IPS-20b (cell line): ENCODE measurements at regions not wholly inside any gene's neighbourhood (a gene's known extent, or its start where the extent isn't known, plus 50 kb on each side); places are given as distances from the start of the nearest gene placed in this dataset.
"Not testable (repeated sequence)": the region's sequence is repeated elsewhere in the genome, so short reads cannot be mapped to it uniquely, and the experiment has no call there.

Experiments
- H3K27ac ChIP-seq: one replicate; pipeline ENCODE4 v1.5.1; 2013; ENCODE audit warnings: low read length
- H3K27me3 ChIP-seq: 2 replicates; pipeline ENCODE4 v1.6.1; 2013; ENCODE audit warnings: mild to moderate bottlenecking, low read length, inconsistent platforms; ENCODE audit not compliant: insufficient read depth
- H3K36me3 ChIP-seq: 2 replicates; pipeline ENCODE4 v1.6.1; 2013; ENCODE audit warnings: low read depth, mild to moderate bottlenecking, inconsistent platforms, low read length, moderate library complexity; ENCODE audit not compliant: insufficient read depth
- H3K4me1 ChIP-seq: 2 replicates; pipeline ENCODE4 v1.6.1; 2013; ENCODE audit warnings: mild to moderate bottlenecking, control low read depth, inconsistent platforms, low read length, moderate library complexity; ENCODE audit not compliant: insufficient read depth
- H3K4me3 ChIP-seq: 2 replicates; pipeline ENCODE4 v1.5.1; 2013; ENCODE audit warnings: mild to moderate bottlenecking, low read length, inconsistent platforms
- H3K9ac ChIP-seq: 2 replicates; pipeline ENCODE4 v1.6.1; 2013; ENCODE audit warnings: low read depth, mild to moderate bottlenecking, inconsistent platforms, low read length, moderate library complexity
- H3K9me3 ChIP-seq: 2 replicates; pipeline ENCODE4 v1.6.1; 2013; ENCODE audit warnings: mild to moderate bottlenecking, low read depth, low read length, inconsistent platforms; ENCODE audit not compliant: insufficient read depth

GRCh38 chr17:21772321-21772720, 80.0 kb downstream of the KCNJ18 start:
- peaks cover 5% of the 10 kb centered on the region; the same call in 1 of the 2 replicates for H3K27me3 ChIP-seq
- H3K27ac ChIP-seq: no peak overlapping the region
- no peaks in the 10 kb centered on the region for H3K4me1 ChIP-seq
- no peaks in the 10 kb centered on the region for H3K36me3 ChIP-seq
- no peak overlapping the region for H3K4me3 ChIP-seq
- H3K9me3 ChIP-seq: no peaks in the 10 kb centered on the region
- no peak overlapping the region for H3K9ac ChIP-seq

GRCh38 chr17:21772991-21773713, 80.8 kb downstream of the KCNJ18 start:
- not testable (repeated sequence) for H3K9ac ChIP-seq, H3K4me1 ChIP-seq, H3K9me3 ChIP-seq, H3K4me3 ChIP-seq, H3K27ac ChIP-seq, H3K27me3 ChIP-seq, H3K36me3 ChIP-seq

- H3K4me1 ChIP-seq: no peaks in the 10 kb centered on the region
- no peaks in the 10 kb centered on the region for H3K9me3 ChIP-seq
- H3K4me3 ChIP-seq: no peak overlapping the region
- H3K27ac ChIP-seq: no peak overlapping the region
- H3K9ac ChIP-seq: no peak overlapping the region
- no peaks in the 10 kb centered on the region for H3K36me3 ChIP-seq
- H3K27me3 ChIP-seq: peaks cover 5% of the 10 kb centered on the region; the same call in 1 of the 2 replicates
Observed at GRCh38 chr17:21774263-21774662, 81.9 kb downstream of the KCNJ18 start.

GRCh38 chr17:21775566-21775965, 83.2 kb downstream of the KCNJ18 start:
- H3K27ac ChIP-seq, H3K9me3 ChIP-seq, H3K4me1 ChIP-seq, H3K27me3 ChIP-seq, H3K36me3 ChIP-seq, H3K4me3 ChIP-seq, H3K9ac ChIP-seq: not testable (repeated sequence)

- H3K9me3 ChIP-seq, H3K27me3 ChIP-seq, H3K27ac ChIP-seq, H3K9ac ChIP-seq, H3K4me3 ChIP-seq, H3K36me3 ChIP-seq, H3K4me1 ChIP-seq: not testable (repeated sequence)
Observed at GRCh38 chr17:21776921-21777320, 84.6 kb downstream of the KCNJ18 start.

GRCh38 chr17:21778866-21779265, 86.5 kb downstream of the KCNJ18 start:
- not testable (repeated sequence) for H3K4me3 ChIP-seq, H3K9me3 ChIP-seq, H3K27ac ChIP-seq, H3K4me1 ChIP-seq, H3K27me3 ChIP-seq, H3K9ac ChIP-seq, H3K36me3 ChIP-seq

- H3K27me3 ChIP-seq, H3K9me3 ChIP-seq, H3K4me3 ChIP-seq, H3K4me1 ChIP-seq, H3K36me3 ChIP-seq, H3K9ac ChIP-seq, H3K27ac ChIP-seq: not testable (repeated sequence)
Observed at GRCh38 chr17:21780293-21780888, 88.1 kb downstream of the KCNJ18 start.

GRCh38 chr17:21780919-21781665, 88.8 kb downstream of the KCNJ18 start:
- not testable (repeated sequence) for H3K9ac ChIP-seq, H3K9me3 ChIP-seq, H3K27ac ChIP-seq, H3K27me3 ChIP-seq, H3K36me3 ChIP-seq, H3K4me1 ChIP-seq, H3K4me3 ChIP-seq

- not testable (repeated sequence) for H3K27ac ChIP-seq, H3K9me3 ChIP-seq, H3K4me1 ChIP-seq, H3K36me3 ChIP-seq, H3K27me3 ChIP-seq, H3K9ac ChIP-seq, H3K4me3 ChIP-seq
Observed at GRCh38 chr17:21781666-21782024, 89.3 kb downstream of the KCNJ18 start.

GRCh38 chr17:21782107-21782506, 89.8 kb downstream of the KCNJ18 start:
- H3K9ac ChIP-seq, H3K27me3 ChIP-seq, H3K4me3 ChIP-seq, H3K27ac ChIP-seq, H3K9me3 ChIP-seq, H3K36me3 ChIP-seq, H3K4me1 ChIP-seq: not testable (repeated sequence)

GRCh38 chr17:21782604-21783003, 90.3 kb downstream of the KCNJ18 start:
- not testable (repeated sequence) for H3K27ac ChIP-seq, H3K27me3 ChIP-seq, H3K36me3 ChIP-seq, H3K9me3 ChIP-seq, H3K9ac ChIP-seq, H3K4me1 ChIP-seq, H3K4me3 ChIP-seq

GRCh38 chr17:21783017-21783416, 90.7 kb downstream of the KCNJ18 start:
- H3K27me3 ChIP-seq, H3K36me3 ChIP-seq, H3K27ac ChIP-seq, H3K4me3 ChIP-seq, H3K4me1 ChIP-seq, H3K9me3 ChIP-seq, H3K9ac ChIP-seq: not testable (repeated sequence)
